ENCODE measurements at regions not wholly inside any gene's neighbourhood (a gene's known extent, or its start where the extent isn't known, plus 50 kb on each side); places are given as distances from the start of the nearest gene placed in this dataset.

DNA sequence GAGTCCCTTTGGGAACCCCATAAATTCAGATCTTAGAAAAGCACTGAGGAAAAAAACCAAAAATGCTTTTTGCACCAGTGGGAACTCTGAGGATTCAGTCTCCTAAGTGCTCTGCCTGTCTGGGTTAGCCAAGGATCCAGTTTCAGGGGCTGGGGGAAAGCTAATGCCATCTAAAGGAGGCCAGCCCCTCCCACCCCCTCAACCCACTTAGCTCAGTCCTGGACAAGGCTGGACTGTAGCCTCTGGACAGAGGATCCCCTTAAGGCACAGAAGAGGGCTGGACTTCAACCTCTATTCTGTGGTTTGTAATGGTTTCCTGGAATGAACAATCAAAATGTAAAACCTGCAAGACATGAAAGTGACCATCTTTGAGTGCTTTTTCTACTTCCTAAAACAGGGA is 356.1 kb upstream of the ZFHX3 start:
- TF ChIP-seq, protein P1, sequence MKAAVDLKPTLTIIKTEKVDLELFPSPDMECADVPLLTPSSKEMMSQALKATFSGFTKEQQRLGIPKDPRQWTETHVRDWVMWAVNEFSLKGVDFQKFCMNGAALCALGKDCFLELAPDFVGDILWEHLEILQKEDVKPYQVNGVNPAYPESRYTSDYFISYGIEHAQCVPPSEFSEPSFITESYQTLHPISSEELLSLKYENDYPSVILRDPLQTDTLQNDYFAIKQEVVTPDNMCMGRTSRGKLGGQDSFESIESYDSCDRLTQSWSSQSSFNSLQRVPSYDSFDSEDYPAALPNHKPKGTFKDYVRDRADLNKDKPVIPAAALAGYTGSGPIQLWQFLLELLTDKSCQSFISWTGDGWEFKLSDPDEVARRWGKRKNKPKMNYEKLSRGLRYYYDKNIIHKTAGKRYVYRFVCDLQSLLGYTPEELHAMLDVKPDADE (IDR thresholded peaks at IDR 0.05), result no peak
- TF ChIP-seq, protein P2, sequence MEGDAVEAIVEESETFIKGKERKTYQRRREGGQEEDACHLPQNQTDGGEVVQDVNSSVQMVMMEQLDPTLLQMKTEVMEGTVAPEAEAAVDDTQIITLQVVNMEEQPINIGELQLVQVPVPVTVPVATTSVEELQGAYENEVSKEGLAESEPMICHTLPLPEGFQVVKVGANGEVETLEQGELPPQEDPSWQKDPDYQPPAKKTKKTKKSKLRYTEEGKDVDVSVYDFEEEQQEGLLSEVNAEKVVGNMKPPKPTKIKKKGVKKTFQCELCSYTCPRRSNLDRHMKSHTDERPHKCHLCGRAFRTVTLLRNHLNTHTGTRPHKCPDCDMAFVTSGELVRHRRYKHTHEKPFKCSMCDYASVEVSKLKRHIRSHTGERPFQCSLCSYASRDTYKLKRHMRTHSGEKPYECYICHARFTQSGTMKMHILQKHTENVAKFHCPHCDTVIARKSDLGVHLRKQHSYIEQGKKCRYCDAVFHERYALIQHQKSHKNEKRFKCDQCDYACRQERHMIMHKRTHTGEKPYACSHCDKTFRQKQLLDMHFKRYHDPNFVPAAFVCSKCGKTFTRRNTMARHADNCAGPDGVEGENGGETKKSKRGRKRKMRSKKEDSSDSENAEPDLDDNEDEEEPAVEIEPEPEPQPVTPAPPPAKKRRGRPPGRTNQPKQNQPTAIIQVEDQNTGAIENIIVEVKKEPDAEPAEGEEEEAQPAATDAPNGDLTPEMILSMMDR (conservative IDR thresholded peaks at IDR 0.05; ENCODE audit: low read depth in 2 of 2), result no peak
- TF ChIP-seq EZH2 (IDR thresholded peaks at IDR 0.05; ENCODE audit: low read depth, unreplicated experiment) (no peak), POLR2AphosphoS5 (IDR thresholded peaks at IDR 0.05; ENCODE audit: low read depth) (no peak), EZH2phosphoT487 (IDR thresholded peaks at IDR 0.05; ENCODE audit: unreplicated experiment) (no peak), ZNF114 (CRISPR knock-in tag; IDR thresholded peaks at IDR 0.05) (no peak), JUNB (IDR thresholded peaks at IDR 0.05; ENCODE audit: unreplicated experiment) (no peak)
- TF ChIP-seq, protein P3, sequence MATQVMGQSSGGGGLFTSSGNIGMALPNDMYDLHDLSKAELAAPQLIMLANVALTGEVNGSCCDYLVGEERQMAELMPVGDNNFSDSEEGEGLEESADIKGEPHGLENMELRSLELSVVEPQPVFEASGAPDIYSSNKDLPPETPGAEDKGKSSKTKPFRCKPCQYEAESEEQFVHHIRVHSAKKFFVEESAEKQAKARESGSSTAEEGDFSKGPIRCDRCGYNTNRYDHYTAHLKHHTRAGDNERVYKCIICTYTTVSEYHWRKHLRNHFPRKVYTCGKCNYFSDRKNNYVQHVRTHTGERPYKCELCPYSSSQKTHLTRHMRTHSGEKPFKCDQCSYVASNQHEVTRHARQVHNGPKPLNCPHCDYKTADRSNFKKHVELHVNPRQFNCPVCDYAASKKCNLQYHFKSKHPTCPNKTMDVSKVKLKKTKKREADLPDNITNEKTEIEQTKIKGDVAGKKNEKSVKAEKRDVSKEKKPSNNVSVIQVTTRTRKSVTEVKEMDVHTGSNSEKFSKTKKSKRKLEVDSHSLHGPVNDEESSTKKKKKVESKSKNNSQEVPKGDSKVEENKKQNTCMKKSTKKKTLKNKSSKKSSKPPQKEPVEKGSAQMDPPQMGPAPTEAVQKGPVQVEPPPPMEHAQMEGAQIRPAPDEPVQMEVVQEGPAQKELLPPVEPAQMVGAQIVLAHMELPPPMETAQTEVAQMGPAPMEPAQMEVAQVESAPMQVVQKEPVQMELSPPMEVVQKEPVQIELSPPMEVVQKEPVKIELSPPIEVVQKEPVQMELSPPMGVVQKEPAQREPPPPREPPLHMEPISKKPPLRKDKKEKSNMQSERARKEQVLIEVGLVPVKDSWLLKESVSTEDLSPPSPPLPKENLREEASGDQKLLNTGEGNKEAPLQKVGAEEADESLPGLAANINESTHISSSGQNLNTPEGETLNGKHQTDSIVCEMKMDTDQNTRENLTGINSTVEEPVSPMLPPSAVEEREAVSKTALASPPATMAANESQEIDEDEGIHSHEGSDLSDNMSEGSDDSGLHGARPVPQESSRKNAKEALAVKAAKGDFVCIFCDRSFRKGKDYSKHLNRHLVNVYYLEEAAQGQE (IDR thresholded peaks at IDR 0.05; ENCODE audit: unreplicated experiment), result no peak
